Osteoblast (primary cell): ENCODE measurements at regions not wholly inside any gene's neighbourhood (a gene's known extent, or its start where the extent isn't known, plus 50 kb on each side); places are given as distances from the start of the nearest gene placed in this dataset.

Source experiments
- DNase-seq: peaks from one replicate; pipeline ENCODE4 v3.0.0; 2011; ENCODE audit warnings: low spot score, mixed read lengths; ENCODE audit not compliant: insufficient read length; ENCODE audit errors: missing footprints
- H2AFZ ChIP-seq: 2 replicates; pipeline ENCODE4 v1.6.0; 2011; ENCODE audit warnings: mild to moderate bottlenecking, low read length
- H3K27ac ChIP-seq: 2 replicates; pipeline ENCODE4 v1.5.1; 2011; ENCODE audit warnings: mild to moderate bottlenecking, low read depth, low read length, moderate library complexity
- H3K27me3 ChIP-seq: 2 replicates; pipeline ENCODE4 v1.6.0; 2012; ENCODE audit warnings: mild to moderate bottlenecking, control low read depth, inconsistent platforms, low read length, moderate library complexity; ENCODE audit not compliant: insufficient read depth
- H3K36me3 ChIP-seq: 2 replicates; pipeline ENCODE4 v1.5.1; 2011; ENCODE audit warnings: mild to moderate bottlenecking, low read length, control low read depth, moderate library complexity; ENCODE audit not compliant: insufficient read depth
- H3K4me1 ChIP-seq: 2 replicates; pipeline ENCODE4 v1.5.1; 2011; ENCODE audit warnings: mild to moderate bottlenecking, low read length, control low read depth, moderate library complexity; ENCODE audit not compliant: insufficient read depth
- H3K4me2 ChIP-seq: 2 replicates; pipeline ENCODE4 v1.6.0; 2011; ENCODE audit warnings: mild to moderate bottlenecking, low read length; ENCODE audit not compliant: insufficient read depth
- H3K4me3 ChIP-seq: fragments of 200-600 bp; sonication (generic); 3 replicates; pipeline ENCODE4 v1.5.1; 2012; ENCODE audit warnings: mild to moderate bottlenecking, low read length, inconsistent platforms; ENCODE audit not compliant: insufficient read depth
- H3K79me2 ChIP-seq: 2 replicates; pipeline ENCODE4 v1.6.0; 2012; ENCODE audit warnings: mild to moderate bottlenecking, low read length, control low read depth, inconsistent platforms; ENCODE audit not compliant: insufficient read depth
- H3K9me3 ChIP-seq: 2 replicates; pipeline ENCODE4 v1.5.1; 2011; ENCODE audit warnings: low read depth, low read length, control low read depth
- H4K20me1 ChIP-seq: 2 replicates; pipeline ENCODE4 v1.6.0; 2012; ENCODE audit warnings: mild to moderate bottlenecking, low read length, control low read depth; ENCODE audit not compliant: insufficient read depth
- CTCF ChIP-seq: IDR thresholded peaks from 2 replicates; pipeline ENCODE4 v1.5.1; 2011; ENCODE audit warnings: mild to moderate bottlenecking, low read depth, low read length, moderate library complexity; ENCODE audit errors: extremely low read depth

- no peak for TF ChIP-seq CTCF
- no peaks in the 10 kb centered on the region for H3K36me3 ChIP-seq
- no peaks in the 10 kb centered on the region for H3K79me2 ChIP-seq
- DNase-seq: no peak
- no peaks in the 10 kb centered on the region for H3K4me1 ChIP-seq
- no peak overlapping the region for H3K4me2 ChIP-seq
- H3K27me3 ChIP-seq: no peaks in the 10 kb centered on the region
- H4K20me1 ChIP-seq: no peaks in the 10 kb centered on the region
- no peak overlapping the region for H3K27ac ChIP-seq
- H2AFZ ChIP-seq: no peak overlapping the region
- peaks cover 6% of the 10 kb centered on the region for H3K9me3 ChIP-seq
- H3K4me3 ChIP-seq: no peak overlapping the region
Observed at GRCh38 chr3:34793057-34793456, 846.3 kb upstream of the ARPP21 start.

GRCh38 chr3:34807611-34808010 is 831.7 kb upstream of the ARPP21 start:
- no peaks in the 10 kb centered on the region for H4K20me1 ChIP-seq
- no peaks in the 10 kb centered on the region for H3K27me3 ChIP-seq
- TF ChIP-seq CTCF: no peak
- H3K4me3 ChIP-seq: no peak overlapping the region
- no peaks in the 10 kb centered on the region for H3K4me1 ChIP-seq
- H3K9me3 ChIP-seq: no peaks in the 10 kb centered on the region
- H3K4me2 ChIP-seq: no peak overlapping the region
- no peak for DNase-seq
- H3K27ac ChIP-seq: no peak overlapping the region
- no peaks in the 10 kb centered on the region for H3K79me2 ChIP-seq
- H3K36me3 ChIP-seq: no peaks in the 10 kb centered on the region
- H2AFZ ChIP-seq: no peak overlapping the region

GRCh38 chr3:34808287-34808686 is 831.0 kb upstream of the ARPP21 start:
- no peak overlapping the region for H3K27ac ChIP-seq
- H4K20me1 ChIP-seq: no peaks in the 10 kb centered on the region
- no peaks in the 10 kb centered on the region for H3K9me3 ChIP-seq
- H2AFZ ChIP-seq: no peak overlapping the region
- H3K27me3 ChIP-seq: no peaks in the 10 kb centered on the region
- H3K4me2 ChIP-seq: no peak overlapping the region
- no peak overlapping the region for H3K4me3 ChIP-seq
- DNase-seq: no peak
- no peaks in the 10 kb centered on the region for H3K36me3 ChIP-seq
- H3K79me2 ChIP-seq: no peaks in the 10 kb centered on the region
- no peak for TF ChIP-seq CTCF
- H3K4me1 ChIP-seq: no peaks in the 10 kb centered on the region

GRCh38 chr3:34828847-34829246 is 810.5 kb upstream of the ARPP21 start:
- no peaks in the 10 kb centered on the region for H3K36me3 ChIP-seq
- no peak overlapping the region for H3K27ac ChIP-seq
- no peak overlapping the region for H3K4me2 ChIP-seq
- TF ChIP-seq CTCF: no peak
- DNase-seq: no peak
- no peaks in the 10 kb centered on the region for H4K20me1 ChIP-seq
- H3K9me3 ChIP-seq: no peaks in the 10 kb centered on the region
- H2AFZ ChIP-seq: no peak overlapping the region
- no peaks in the 10 kb centered on the region for H3K4me1 ChIP-seq
- H3K79me2 ChIP-seq: no peaks in the 10 kb centered on the region
- no peak overlapping the region for H3K4me3 ChIP-seq
- H3K27me3 ChIP-seq: no peaks in the 10 kb centered on the region
